SK-N-SH treated with all-trans-retinoic acid at 6 μM for 48 hours (cell line): ENCODE measurements at regions not wholly inside any gene's neighbourhood (a gene's known extent, or its start where the extent isn't known, plus 50 kb on each side); places are given as distances from the start of the nearest gene placed in this dataset.

Source experiments
- ATAC-seq: fragments of 200-7000 bp; cut with Tn5 transposase; 3 replicates; pipeline ENCODE4 v1.9.1; 2020; ENCODE audit warnings: mild to moderate bottlenecking, moderate library complexity
- ARNTL ChIP-seq: fragments of 450-650 bp; formaldehyde crosslinking; IDR thresholded peaks from 2 replicates; pipeline ENCODE4 v1.5.0; 2020; ENCODE audit warnings: low read depth, mild to moderate bottlenecking, moderate library complexity, borderline replicate concordance
- BACH2 ChIP-seq: fragments of 250-450 bp; sonication (Bioruptor Pico); IDR thresholded peaks from 2 replicates; pipeline ENCODE4 v1.9.0; 2021; ENCODE audit warnings: mild to moderate bottlenecking, borderline replicate concordance
- CREB5 ChIP-seq: fragments of 250-450 bp; sonication (Bioruptor Pico); IDR thresholded peaks from 2 replicates; pipeline ENCODE4 v1.5.1; 2020; ENCODE audit warnings: low read depth, mild to moderate bottlenecking, moderate library complexity
- CSDC2 ChIP-seq: fragments of 250-450 bp; sonication (Bioruptor Pico); IDR thresholded peaks from 2 replicates; pipeline ENCODE4 v1.5.0; 2020; ENCODE audit warnings: mild to moderate bottlenecking, moderate library complexity
- CSRNP3 ChIP-seq: fragments of 250-450 bp; sonication (Bioruptor Pico); IDR thresholded peaks from 2 replicates; pipeline ENCODE4 v1.5.1; 2021; ENCODE audit warnings: mild to moderate bottlenecking, moderate library complexity
- ESRRG ChIP-seq: fragments of 250-450 bp; sonication (Bioruptor Pico); IDR thresholded peaks from 2 replicates; pipeline ENCODE4 v1.6.1; 2021; ENCODE audit warnings: mild to moderate bottlenecking
- ISL1 ChIP-seq: fragments of 250-450 bp; sonication (Bioruptor Pico); IDR thresholded peaks from 2 replicates; pipeline ENCODE4 v2.1.2; 2022; ENCODE audit warnings: mild to moderate bottlenecking, moderate library complexity
- OSR1 ChIP-seq: fragments of 250-450 bp; sonication (Bioruptor Pico); IDR thresholded peaks from 2 replicates; pipeline ENCODE4 v1.8.0; 2022; ENCODE audit warnings: moderate library complexity, mild to moderate bottlenecking, inconsistent platforms
- POU6F1 ChIP-seq: fragments of 250-450 bp; sonication (Bioruptor Pico); IDR thresholded peaks from 2 replicates; pipeline ENCODE4 v1.8.0; 2021; ENCODE audit warnings: low read depth, mild to moderate bottlenecking, moderate library complexity, borderline replicate concordance
- RARB ChIP-seq: fragments of 250-450 bp; sonication (Bioruptor Pico); IDR thresholded peaks from 2 replicates; pipeline ENCODE4 v1.8.0; 2021; ENCODE audit warnings: mild to moderate bottlenecking, moderate library complexity
- SNAI2 ChIP-seq: fragments of 250-450 bp; sonication (Bioruptor Pico); IDR thresholded peaks from 2 replicates; pipeline ENCODE4 v1.5.0; 2020; ENCODE audit warnings: mild to moderate bottlenecking, moderate library complexity
- TCF4 ChIP-seq: fragments of 250-450 bp; sonication (Bioruptor Pico); IDR thresholded peaks from 2 replicates; pipeline ENCODE4 v1.8.0; 2021; ENCODE audit warnings: mild to moderate bottlenecking, moderate library complexity, borderline replicate concordance
- TOX ChIP-seq: fragments of 250-450 bp; sonication (Bioruptor Pico); IDR thresholded peaks from 2 replicates; pipeline ENCODE4 v1.8.0; 2021; ENCODE audit warnings: mild to moderate bottlenecking, moderate library complexity, borderline replicate concordance
- TSHZ2 ChIP-seq: fragments of 250-450 bp; sonication (Bioruptor Pico); IDR thresholded peaks from 2 replicates; pipeline ENCODE4 v1.5.0; 2020; ENCODE audit warnings: mild to moderate bottlenecking, moderate library complexity
- ZC3H10 ChIP-seq: fragments of 250-450 bp; sonication (Bioruptor Pico); IDR thresholded peaks from 2 replicates; pipeline ENCODE4 v1.5.1; 2021; ENCODE audit warnings: mild to moderate bottlenecking, moderate library complexity
- ZFP30 ChIP-seq: fragments of 450-650 bp; formaldehyde crosslinking; IDR thresholded peaks from 2 replicates; pipeline ENCODE4 v1.5.0; 2022; ENCODE audit warnings: mild to moderate bottlenecking, moderate library complexity
- ZNF565 ChIP-seq: fragments of 450-650 bp; formaldehyde crosslinking; conservative IDR thresholded peaks from 2 replicates; pipeline ENCODE4 v1.5.0; 2020; ENCODE audit warnings: low read depth, mild to moderate bottlenecking, moderate library complexity
- ZNF70 ChIP-seq: fragments of 450-650 bp; formaldehyde crosslinking; IDR thresholded peaks from 2 replicates; pipeline ENCODE4 v1.5.0; 2020; ENCODE audit warnings: mild to moderate bottlenecking, moderate library complexity
- ZNF8 ChIP-seq: fragments of 450-650 bp; formaldehyde crosslinking; IDR thresholded peaks from 2 replicates; pipeline ENCODE4 v1.5.0; 2020; ENCODE audit warnings: mild to moderate bottlenecking, moderate library complexity
- TF ChIP-seq, protein P1 (sequence below): fragments of 250-450 bp; sonication (Bioruptor Pico); IDR thresholded peaks from 2 replicates; pipeline ENCODE4 v1.8.0; 2020; ENCODE audit warnings: mild to moderate bottlenecking, moderate library complexity, borderline replicate concordance

DNA sequence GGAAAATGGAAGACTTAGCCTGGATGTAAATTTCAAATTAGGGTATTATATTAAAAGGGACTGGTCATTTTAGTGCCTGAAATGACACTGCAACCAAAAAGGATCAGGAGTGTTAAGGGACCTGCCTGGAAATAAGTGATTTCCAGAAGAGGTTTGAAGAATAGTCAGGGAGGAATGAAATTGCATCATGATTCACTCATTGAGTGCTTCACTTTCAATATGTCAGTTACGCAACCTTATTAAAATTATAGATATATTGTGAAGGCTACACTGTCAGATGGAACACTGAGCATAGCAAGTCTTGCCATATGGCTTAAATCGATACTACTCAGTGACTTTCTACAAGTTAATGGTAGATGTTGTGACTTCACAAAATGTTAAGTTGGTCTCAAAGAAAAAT lies 275.2 kb upstream of the DPYD start:
- no peak for TF ChIP-seq ZNF70 (CRISPR knock-in tag)
- ATAC-seq = no peak

DNA sequence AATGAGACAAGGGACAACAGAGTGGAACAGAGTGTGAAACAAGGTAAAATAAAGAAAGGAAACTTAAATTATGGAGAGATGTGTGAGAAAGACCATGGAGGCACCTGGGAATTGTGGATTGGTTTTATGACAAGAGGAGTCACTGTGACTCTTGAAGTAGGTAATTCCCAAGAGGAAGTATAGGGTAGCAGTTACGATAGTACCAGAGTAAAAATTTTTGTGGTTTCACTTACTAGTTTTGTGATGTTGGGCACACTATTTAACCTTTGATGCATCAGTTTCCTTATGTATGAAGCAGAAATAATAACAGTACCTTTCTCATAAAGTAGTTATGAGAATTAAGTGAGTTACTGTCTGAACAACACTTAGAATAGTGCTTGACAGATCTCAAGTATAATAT lies 267.9 kb upstream of the DPYD start:
- TF ChIP-seq BACH2 (CRISPR knock-in tag) = no peak
- TF ChIP-seq OSR1 (CRISPR knock-in tag) = no peak
- TF ChIP-seq TOX = no peak
- no peak for TF ChIP-seq ZC3H10 (CRISPR knock-in tag)
- no peak for TF ChIP-seq ISL1 (CRISPR knock-in tag)
- TF ChIP-seq ZNF565 (CRISPR knock-in tag) = no peak
- TF ChIP-seq ZFP30 (CRISPR knock-in tag) = no peak
- TF ChIP-seq SNAI2 (CRISPR knock-in tag) = no peak
- TF ChIP-seq RARB (CRISPR knock-in tag) = no peak
- TF ChIP-seq CSRNP3 (CRISPR knock-in tag) = no peak
- no peak for TF ChIP-seq ESRRG (CRISPR knock-in tag)
- TF ChIP-seq ARNTL (CRISPR knock-in tag) = no peak
- TF ChIP-seq, all 23 proteins: peak for 0
- ATAC-seq = no peak

DNA sequence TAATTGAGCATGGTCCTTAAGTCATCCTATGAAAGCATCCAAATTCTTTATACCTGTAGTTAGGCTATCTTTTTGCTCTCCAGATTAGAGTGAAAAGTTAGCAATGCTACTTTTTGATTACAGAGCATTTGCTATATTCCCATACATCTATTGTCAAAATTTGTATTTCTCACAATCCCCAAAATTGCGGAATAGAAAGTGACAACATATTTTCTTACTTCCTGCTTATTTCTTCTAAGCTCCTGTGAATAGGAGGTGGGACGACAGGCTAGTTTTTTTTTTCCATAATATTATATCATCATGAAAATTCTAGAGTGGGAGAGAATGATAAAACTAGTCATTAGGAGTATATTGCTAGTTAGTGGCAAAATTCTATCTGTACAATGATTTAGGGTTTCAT lies 264.0 kb upstream of the DPYD start:
- TF ChIP-seq TCF4 (CRISPR knock-in tag) (no peak), ZNF8 (no peak), ZNF70 (CRISPR knock-in tag) (no peak), TSHZ2 (CRISPR knock-in tag) (no peak), ZNF565 (CRISPR knock-in tag) (no peak), CREB5 (CRISPR knock-in tag) (no peak), ARNTL (CRISPR knock-in tag) (no peak), POU6F1 (no peak), ZFP30 (CRISPR knock-in tag) (no peak), BACH2 (CRISPR knock-in tag) (no peak), ISL1 (CRISPR knock-in tag) (no peak), CSDC2 (CRISPR knock-in tag) (no peak)
- TF ChIP-seq, protein P1, sequence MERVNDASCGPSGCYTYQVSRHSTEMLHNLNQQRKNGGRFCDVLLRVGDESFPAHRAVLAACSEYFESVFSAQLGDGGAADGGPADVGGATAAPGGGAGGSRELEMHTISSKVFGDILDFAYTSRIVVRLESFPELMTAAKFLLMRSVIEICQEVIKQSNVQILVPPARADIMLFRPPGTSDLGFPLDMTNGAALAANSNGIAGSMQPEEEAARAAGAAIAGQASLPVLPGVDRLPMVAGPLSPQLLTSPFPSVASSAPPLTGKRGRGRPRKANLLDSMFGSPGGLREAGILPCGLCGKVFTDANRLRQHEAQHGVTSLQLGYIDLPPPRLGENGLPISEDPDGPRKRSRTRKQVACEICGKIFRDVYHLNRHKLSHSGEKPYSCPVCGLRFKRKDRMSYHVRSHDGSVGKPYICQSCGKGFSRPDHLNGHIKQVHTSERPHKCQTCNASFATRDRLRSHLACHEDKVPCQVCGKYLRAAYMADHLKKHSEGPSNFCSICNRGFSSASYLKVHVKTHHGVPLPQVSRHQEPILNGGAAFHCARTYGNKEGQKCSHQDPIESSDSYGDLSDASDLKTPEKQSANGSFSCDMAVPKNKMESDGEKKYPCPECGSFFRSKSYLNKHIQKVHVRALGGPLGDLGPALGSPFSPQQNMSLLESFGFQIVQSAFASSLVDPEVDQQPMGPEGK = no peak
- ATAC-seq = no peak
